ENCODE measurements at regions not wholly inside any gene's neighbourhood (a gene's known extent, or its start where the extent isn't known, plus 50 kb on each side); places are given as distances from the start of the nearest gene placed in this dataset.
A peak's percentile ranks its signal among the peaks of the same experiment; 100 is the strongest.

DNA sequence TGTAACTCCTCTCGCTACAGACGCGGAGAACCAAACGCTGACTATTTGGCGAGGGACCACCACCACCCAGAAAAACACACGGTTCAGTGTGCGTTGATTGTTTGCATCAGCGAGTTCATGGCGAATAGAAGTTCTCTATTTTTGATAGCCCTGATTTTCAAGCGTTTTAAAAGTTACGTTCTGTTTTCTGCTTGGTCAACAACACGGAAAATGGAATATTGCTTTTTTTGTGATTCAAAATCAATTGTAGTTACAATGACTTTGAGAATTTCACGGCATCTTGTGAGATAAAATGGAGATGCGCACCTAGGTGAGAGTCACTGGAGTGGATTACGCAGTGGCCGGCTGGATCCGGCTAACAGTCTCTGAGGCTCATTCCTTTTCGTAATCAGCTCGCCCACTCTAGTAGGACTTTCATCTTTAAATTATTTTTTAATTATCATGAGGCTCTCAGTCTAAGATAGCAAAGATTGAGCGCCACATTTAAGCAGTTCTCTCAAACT lies 54.8 kb downstream of the CCDC54 start:
- DNase-seq, result no peak
- no peaks in the 10 kb centered on the region for H3K36me3 ChIP-seq (replicated peaks in 1 of 2; ENCODE audit: control extremely low read depth in 1 of 2, control insufficient read depth in 1 of 2, extremely low read depth in 1 of 2, insufficient read depth in 2 of 2, low read length in 1 of 2)
- no peak for TF ChIP-seq EZH2 (IDR thresholded peaks at IDR 0.05; ENCODE audit: borderline replicate concordance, insufficient read depth, low read depth, low read length, poor library complexity, severe bottlenecking)
- TF ChIP-seq, protein P1, sequence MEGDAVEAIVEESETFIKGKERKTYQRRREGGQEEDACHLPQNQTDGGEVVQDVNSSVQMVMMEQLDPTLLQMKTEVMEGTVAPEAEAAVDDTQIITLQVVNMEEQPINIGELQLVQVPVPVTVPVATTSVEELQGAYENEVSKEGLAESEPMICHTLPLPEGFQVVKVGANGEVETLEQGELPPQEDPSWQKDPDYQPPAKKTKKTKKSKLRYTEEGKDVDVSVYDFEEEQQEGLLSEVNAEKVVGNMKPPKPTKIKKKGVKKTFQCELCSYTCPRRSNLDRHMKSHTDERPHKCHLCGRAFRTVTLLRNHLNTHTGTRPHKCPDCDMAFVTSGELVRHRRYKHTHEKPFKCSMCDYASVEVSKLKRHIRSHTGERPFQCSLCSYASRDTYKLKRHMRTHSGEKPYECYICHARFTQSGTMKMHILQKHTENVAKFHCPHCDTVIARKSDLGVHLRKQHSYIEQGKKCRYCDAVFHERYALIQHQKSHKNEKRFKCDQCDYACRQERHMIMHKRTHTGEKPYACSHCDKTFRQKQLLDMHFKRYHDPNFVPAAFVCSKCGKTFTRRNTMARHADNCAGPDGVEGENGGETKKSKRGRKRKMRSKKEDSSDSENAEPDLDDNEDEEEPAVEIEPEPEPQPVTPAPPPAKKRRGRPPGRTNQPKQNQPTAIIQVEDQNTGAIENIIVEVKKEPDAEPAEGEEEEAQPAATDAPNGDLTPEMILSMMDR (IDR thresholded peaks at IDR 0.05), result no peak
- ChIA-PET CTCF (interaction anchor here (0.6 to 5.4 kb wide), 9 partner anchors 11 to 196 kb away, joined by 3 to 55 read pairs (median 6); no protein-coding TSS in a partner anchor), POLR2A (interaction anchor here (0.6 to 2.9 kb wide), 5 partner anchors 21 to 92 kb away, joined by 3 to 27 read pairs (median 6); partner anchors contain the start of gene BBX)
- Mint-ChIP-seq H3K4me1 (peaks cover 44% of the 10 kb centered on the region), H3K9me3 (ENCODE audit: insufficient read depth) (no peaks in the 10 kb centered on the region), H3K4me3 (peak overlapping the region; percentile 97), H3K27ac (peak overlapping the region; percentile 96), H3K27me3 (peaks cover 2% of the 10 kb centered on the region)
- 1% methylated on average over 13 of the region's 20 CpGs for WGBS (ENCODE audit: insufficient coverage)
- peak overlapping the region; percentile 96 for H3K4me2 ChIP-seq (replicated peaks; ENCODE audit: low read depth, low read length, poor library complexity, severe bottlenecking)
- peak overlapping the region; percentile 43 to 80 (median 70) for H3K4me3 ChIP-seq (ENCODE audit: control extremely low read depth in 1 of 5, extremely low read depth in 1 of 5, insufficient read depth in 1 of 5, low read depth in 2 of 5, low read length in 4 of 5)
- no peaks in the 10 kb centered on the region for H3K9me3 ChIP-seq (ENCODE audit: control extremely low read depth in 1 of 3, control insufficient read depth in 2 of 3, insufficient read depth in 1 of 3, low read length in 2 of 3)
- H3K27ac ChIP-seq (ENCODE audit: low read length in 2 of 2), result peak overlapping the region; percentile 71 to 78
- peak overlapping the region; percentile 78 for H3K9ac ChIP-seq (ENCODE audit: low read length)
- H2AFZ ChIP-seq (ENCODE audit: insufficient read depth, low read depth, low read length, poor library complexity, severe bottlenecking), result peak overlapping the region; percentile 92
- intact Hi-C loops (cut with micrococcal nuclease), result loop anchor here (10.0 kb wide), 1 partner anchor 1163 kb away; no protein-coding TSS in a partner anchor
- no peaks in the 10 kb centered on the region for H3K79me2 ChIP-seq (ENCODE audit: control insufficient read depth, insufficient read depth, low read length)
- peaks cover 38 to 39% of the 10 kb centered on the region in 2 donors for H3K4me1 ChIP-seq (ENCODE audit: control insufficient read depth in 2 of 2, insufficient read depth in 2 of 2, low read length in 2 of 2)
- H3K27me3 ChIP-seq (replicated peaks in 1 of 4; ENCODE audit: control extremely low read depth in 1 of 4, control insufficient read depth in 3 of 4, insufficient read depth in 4 of 4, low read length in 3 of 4), result no peaks in the 10 kb centered on the region
- no peaks in the 10 kb centered on the region for H4K20me1 ChIP-seq (ENCODE audit: control insufficient read depth, insufficient read depth, low read length, poor library complexity, severe bottlenecking)
- ATAC-seq (ENCODE audit: low read depth), result no peak

DNA sequence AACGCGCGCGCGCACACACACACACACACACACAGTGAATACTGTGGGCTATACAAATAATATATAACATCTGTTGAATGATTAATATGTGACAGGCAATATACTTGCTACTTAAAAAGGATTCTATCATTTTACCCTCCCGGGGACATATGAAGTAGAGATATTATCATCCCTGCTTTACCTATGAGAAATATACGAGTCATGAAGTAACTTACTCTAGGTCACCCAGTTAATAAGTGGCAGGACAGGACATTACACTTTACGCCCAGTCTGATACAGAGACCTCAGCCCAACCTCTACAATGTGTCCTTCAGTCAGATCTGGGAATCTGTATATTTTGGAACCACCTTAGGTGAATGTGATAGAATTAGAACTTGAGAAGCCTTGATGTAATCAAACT lies 55.4 kb downstream of the CCDC54 start:
- H2AFZ ChIP-seq (ENCODE audit: insufficient read depth, low read depth, low read length, poor library complexity, severe bottlenecking), result peak overlapping the region; percentile 92

More for the DNA sequence above, 55.4 kb downstream of the CCDC54 start:
- intact Hi-C loops (cut with micrococcal nuclease), result loop anchor here (10.0 kb wide), 1 partner anchor 1162 kb away; no protein-coding TSS in a partner anchor
- Histone ChIP-seq H3K4me3 (ENCODE audit: control extremely low read depth in 1 of 5, extremely low read depth in 1 of 5, insufficient read depth in 1 of 5, low read depth in 2 of 5, low read length in 4 of 5) (peak overlapping the region in 2 of 5 experiments; percentile 70 to 80), H3K36me3 (replicated peaks in 1 of 2; ENCODE audit: control extremely low read depth in 1 of 2, control insufficient read depth in 1 of 2, extremely low read depth in 1 of 2, insufficient read depth in 2 of 2, low read length in 1 of 2) (no peaks in the 10 kb centered on the region), H3K4me1 (ENCODE audit: control insufficient read depth in 2 of 2, insufficient read depth in 2 of 2, low read length in 2 of 2) (peaks cover 33 to 37% of the 10 kb centered on the region in 2 donors), H3K79me2 (ENCODE audit: control insufficient read depth, insufficient read depth, low read length) (no peaks in the 10 kb centered on the region), H4K20me1 (ENCODE audit: control insufficient read depth, insufficient read depth, low read length, poor library complexity, severe bottlenecking) (no peaks in the 10 kb centered on the region), H3K27me3 (replicated peaks in 1 of 4; ENCODE audit: control extremely low read depth in 1 of 4, control insufficient read depth in 3 of 4, insufficient read depth in 4 of 4, low read length in 3 of 4) (no peaks in the 10 kb centered on the region), H3K9me3 (ENCODE audit: control extremely low read depth in 1 of 3, control insufficient read depth in 2 of 3, insufficient read depth in 1 of 3, low read length in 2 of 3) (no peaks in the 10 kb centered on the region), H3K27ac (ENCODE audit: low read length in 2 of 2) (no peak overlapping the region), H3K4me2 (replicated peaks; ENCODE audit: low read depth, low read length, poor library complexity, severe bottlenecking) (peak overlapping the region; percentile 96), H3K9ac (ENCODE audit: low read length) (peak overlapping the region; percentile 78)
- Mint-ChIP-seq H3K4me1 (peaks cover 39% of the 10 kb centered on the region), H3K9me3 (ENCODE audit: insufficient read depth) (no peaks in the 10 kb centered on the region), H3K4me3 (peak overlapping the region; percentile 97), H3K27ac (peak overlapping the region; percentile 27), H3K27me3 (peaks cover 2% of the 10 kb centered on the region)
- no CpG with 5 or more reads among the region's 8 CpGs for WGBS (ENCODE audit: insufficient coverage)
- ChIA-PET CTCF (interaction anchor here (0.6 to 4.9 kb wide), 5 partner anchors 12 to 160 kb away, joined by 3 to 55 read pairs (median 4); no protein-coding TSS in a partner anchor), POLR2A (interaction anchor here (0.7 to 2.4 kb wide), 3 partner anchors 20 to 92 kb away, joined by 3 to 27 read pairs (median 6); no protein-coding TSS in a partner anchor)
- DNase-seq, result peak; percentile 10
- no peak for TF ChIP-seq EZH2 (IDR thresholded peaks at IDR 0.05; ENCODE audit: borderline replicate concordance, insufficient read depth, low read depth, low read length, poor library complexity, severe bottlenecking)
- TF ChIP-seq, protein P1 (IDR thresholded peaks at IDR 0.05), result no peak
- no peak for ATAC-seq (ENCODE audit: low read depth)

All from B cell (primary cell).